ENCODE measurements at regions not wholly inside any gene's neighbourhood (a gene's known extent, or its start where the extent isn't known, plus 50 kb on each side); places are given as distances from the start of the nearest gene placed in this dataset.

GRCh38 chr2:104043864-104044263 is 810.1 kb upstream of the POU3F3 start:
- no peak for TF ChIP-seq CTCF (IDR thresholded peaks at IDR 0.05; ENCODE audit: extremely low read depth, insufficient read depth, missing control alignments)
- in situ Hi-C loops (cut with MboI; ENCODE audit: low pct_unique_long_range_greater_than_20kb, low sequenced_read_pairs, unreplicated experiment) = no loop called here
- DNase-seq (ENCODE audit: low spot score) = no peak

- in situ Hi-C loops (cut with MboI; ENCODE audit: low pct_unique_long_range_greater_than_20kb, low sequenced_read_pairs, unreplicated experiment) = no loop called here
- no peak for DNase-seq (ENCODE audit: low spot score)
- no peak for TF ChIP-seq CTCF (IDR thresholded peaks at IDR 0.05; ENCODE audit: extremely low read depth, insufficient read depth, missing control alignments)
Measured at GRCh38 chr2:104045071-104045470, 808.8 kb upstream of the POU3F3 start.

- in situ Hi-C loops (cut with MboI; ENCODE audit: low pct_unique_long_range_greater_than_20kb, low sequenced_read_pairs, unreplicated experiment) = no loop called here
- no peak for DNase-seq (ENCODE audit: low spot score)
Measured at GRCh38 chr2:104046466-104046865, 807.4 kb upstream of the POU3F3 start.

GRCh38 chr2:104047516-104047915 is 806.4 kb upstream of the POU3F3 start:
- in situ Hi-C loops (cut with MboI; ENCODE audit: low pct_unique_long_range_greater_than_20kb, low sequenced_read_pairs, unreplicated experiment) = no loop called here
- no peak for TF ChIP-seq CTCF (IDR thresholded peaks at IDR 0.05; ENCODE audit: extremely low read depth, insufficient read depth, missing control alignments)
- DNase-seq (ENCODE audit: low spot score) = no peak

More at GRCh38 chr2:104046466-104046865, 807.4 kb upstream of the POU3F3 start:
- no peak for TF ChIP-seq CTCF (IDR thresholded peaks at IDR 0.05; ENCODE audit: extremely low read depth, insufficient read depth, missing control alignments)

GRCh38 chr2:104049438-104049837 is 804.5 kb upstream of the POU3F3 start:
- TF ChIP-seq CTCF (IDR thresholded peaks at IDR 0.05; ENCODE audit: extremely low read depth, insufficient read depth, missing control alignments) = no peak
- in situ Hi-C loops (cut with MboI; ENCODE audit: low pct_unique_long_range_greater_than_20kb, low sequenced_read_pairs, unreplicated experiment) = no loop called here
- DNase-seq (ENCODE audit: low spot score) = no peak

- in situ Hi-C loops (cut with MboI; ENCODE audit: low pct_unique_long_range_greater_than_20kb, low sequenced_read_pairs, unreplicated experiment) = no loop called here
- no peak for TF ChIP-seq CTCF (IDR thresholded peaks at IDR 0.05; ENCODE audit: extremely low read depth, insufficient read depth, missing control alignments)
- DNase-seq (ENCODE audit: low spot score) = no peak
Measured at GRCh38 chr2:104049981-104050380, 803.9 kb upstream of the POU3F3 start.
